GM12878 (cell line): ENCODE measurements at regions not wholly inside any gene's neighbourhood (a gene's known extent, or its start where the extent isn't known, plus 50 kb on each side); places are given as distances from the start of the nearest gene placed in this dataset.

Source experiments
- ATAC-seq: fragments of 200-7000 bp; cut with Tn5 transposase; 3 replicates; pipeline ENCODE4 v1.9.1; 2020; ENCODE audit warnings: mild to moderate bottlenecking, moderate library complexity
- BruUV-seq: library from RNA; stranded (reverse); fragments of 400-500 nt; replicated peaks from 2 replicates; lab custom pipeline; 2021; lab: Mats Ljungman, UMichigan
- CTCF ChIA-PET: fragments of 300-600 bp; sonication (Branson Sonifier 250); formaldehyde crosslinking; extraction: SDS; loops from one replicate; lab custom pipeline; 2021; ENCODE audit warnings: inconsistent platforms; lab: Yijun Ruan, JAX
- POLR2A ChIA-PET: fragments of 350-600 bp; formaldehyde crosslinking; extraction: SDS; loops from one replicate; lab custom pipeline; 2021; ENCODE audit warnings: inconsistent platforms; lab: Charles Lee
- RAD21 ChIA-PET: fragments of 300-600 bp; sonication (Branson Sonifier 250); formaldehyde crosslinking; loops from one replicate; lab custom pipeline; 2023; ENCODE audit warnings: antibody characterized with exemption; ENCODE audit not compliant: unreplicated experiment; lab: Charles Lee
- SMC1A ChIA-PET: fragments of 300-600 bp; sonication (Branson Sonifier 250); formaldehyde crosslinking; loops from one replicate; lab custom pipeline; 2023; ENCODE audit not compliant: unreplicated experiment, uncharacterized antibody; lab: Charles Lee
- DNase-seq: peaks from one replicate; pipeline ENCODE4 v3.0.0-alpha.2; 2011; ENCODE audit warnings: low read depth, low spot score
- FAIRE-seq: peaks from 3 replicates; lab custom pipeline; 2011; peaks lifted over from hg19 to GRCh38; lab: Jason Lieb, UNC
- H2AFZ ChIP-seq: 2 replicates; pipeline ENCODE4 v1.6.0; 2011; ENCODE audit warnings: low read depth, low read length, control low read depth; ENCODE audit not compliant: control insufficient read depth
- H3K27ac ChIP-seq: 2 replicates; pipeline ENCODE4 v1.5.1; 2011; ENCODE audit warnings: control low read depth; ENCODE audit not compliant: control insufficient read depth, insufficient read depth
- H3K27me3 ChIP-seq, 2 experiments: replicated peaks in 1 of 2; 2 replicates each; pipeline versions ENCODE4 v1.6.0 to v1.6.1; 2011; ENCODE audit warnings: low read length in 1 of 2; ENCODE audit not compliant: control insufficient read depth in 2 of 2, insufficient read depth in 2 of 2
- H3K36me3 ChIP-seq, 2 experiments: 2 replicates each; pipeline ENCODE4 v1.5.1; 2011; ENCODE audit warnings: low read length in 1 of 2; ENCODE audit not compliant: control insufficient read depth in 2 of 2, insufficient read depth in 2 of 2
- H3K4me1 ChIP-seq: 2 replicates; pipeline ENCODE4 v1.6.1; 2011; ENCODE audit warnings: mild to moderate bottlenecking, low read length, moderate library complexity, mixed read lengths; ENCODE audit not compliant: control insufficient read depth, insufficient read depth
- H3K4me2 ChIP-seq: 2 replicates; pipeline ENCODE4 v1.6.0; 2011; ENCODE audit warnings: control low read depth; ENCODE audit not compliant: control insufficient read depth, insufficient read depth
- H3K4me3 ChIP-seq: fragments of 200-600 bp; sonication (generic); 2 replicates; pipeline ENCODE4 v1.5.1; 2016
- H3K79me2 ChIP-seq: 2 replicates; pipeline ENCODE4 v1.6.0; 2011; ENCODE audit warnings: low read length; ENCODE audit not compliant: control insufficient read depth, insufficient read depth
- H3K9ac ChIP-seq: 2 replicates; pipeline ENCODE4 v1.8.0; 2011; ENCODE audit warnings: low read length, control low read depth, mixed read lengths; ENCODE audit not compliant: control insufficient read depth, insufficient read depth
- H3K9me3 ChIP-seq: replicated peaks from 3 replicates; pipeline ENCODE4 v1.5.1; 2011; ENCODE audit warnings: mild to moderate bottlenecking, low read length; ENCODE audit not compliant: control insufficient read depth, insufficient read depth
- H4K20me1 ChIP-seq: 2 replicates; pipeline ENCODE4 v1.6.0; 2011; ENCODE audit not compliant: control insufficient read depth, insufficient read depth
- BCL11A ChIP-seq: IDR thresholded peaks from 2 replicates; pipeline ENCODE4 v1.6.1; 2011; ENCODE audit warnings: low read depth, low read length
- BCLAF1 ChIP-seq: fragments of 450-650 bp; IDR thresholded peaks from 2 replicates; pipeline ENCODE4 v1.6.1; 2017; ENCODE audit warnings: antibody characterized with exemption, mild to moderate bottlenecking, moderate library complexity
- CBX5 ChIP-seq: sonication (generic); IDR thresholded peaks from 2 replicates; pipeline ENCODE4 v1.6.1; 2016; ENCODE audit warnings: low read depth, moderate library complexity, mild to moderate bottlenecking, inconsistent platforms
- CHD4 ChIP-seq: fragments of 200-600 bp; sonication (generic); IDR thresholded peaks from 2 replicates; pipeline ENCODE4 v1.6.1; 2016; ENCODE audit warnings: mild to moderate bottlenecking
- EED ChIP-seq: sonication (generic); IDR thresholded peaks from 2 replicates; pipeline ENCODE4 v1.6.1; 2016; ENCODE audit warnings: antibody characterized with exemption, low read depth
- IKZF2 ChIP-seq, 2 experiments: fragments of 450-650 bp; IDR thresholded peaks; 2 replicates each; pipeline ENCODE4 v1.6.1; 2017; ENCODE audit warnings: mild to moderate bottlenecking in 2 of 2, moderate library complexity in 2 of 2
- LARP7 ChIP-seq: fragments of 450-650 bp; IDR thresholded peaks from 2 replicates; pipeline ENCODE4 v1.6.1; 2017; ENCODE audit warnings: mild to moderate bottlenecking
- MLLT1 ChIP-seq: fragments of 450-650 bp; IDR thresholded peaks from 2 replicates; pipeline ENCODE4 v1.6.1; 2016; ENCODE audit warnings: mild to moderate bottlenecking
- NFIC ChIP-seq: IDR thresholded peaks from 2 replicates; pipeline ENCODE4 v1.6.1; 2012; ENCODE audit warnings: low read depth, mild to moderate bottlenecking, inconsistent platforms, low read length, moderate library complexity
- RFX5 ChIP-seq: IDR thresholded peaks from 2 replicates; pipeline ENCODE4 v1.6.1; 2011; ENCODE audit warnings: low read depth, low read length, improper control_type of control experiment
- SMC3 ChIP-seq: IDR thresholded peaks from 2 replicates; pipeline ENCODE4 v1.6.1; 2011; ENCODE audit warnings: low read length, improper control_type of control experiment, borderline replicate concordance
- SP1 ChIP-seq: IDR thresholded peaks from one replicate; pipeline ENCODE4 v1.6.1; 2011; ENCODE audit warnings: low read depth, low read length
- ZNF687 ChIP-seq: fragments of 450-650 bp; IDR thresholded peaks from 2 replicates; pipeline ENCODE4 v1.6.1; 2017; ENCODE audit warnings: mild to moderate bottlenecking, moderate library complexity
- WGBS: methylation state at CpG from one replicate; pipeline ENCODE4 v1.1.6; 2016; ENCODE audit warnings: low lambda C conversion rate; ENCODE audit not compliant: insufficient replicate concordance, insufficient coverage; ENCODE audit errors: missing lambda C conversion rate; 5-methylcytosine and 5-hydroxymethylcytosine counted together
- in situ Hi-C: fragments of 300-500 bp; cut with MboI; formaldehyde crosslinking; loops from 9 replicates; pipeline ENCODE4 v1.14.3; 2018; ENCODE audit warnings: mixed read lengths
- intact Hi-C: fragments of 100-400 bp; cut with micrococcal nuclease; formaldehyde crosslinking; loops from one replicate; pipeline ENCODE4 v1.14.2; 2022; ENCODE audit not compliant: unreplicated experiment

GRCh38 chr1:69058454-69058853 is 509.3 kb upstream of the LRRC7 start:
- BruUV-seq: no TSS peak
- Histone ChIP-seq H3K79me2 (no peaks in the 10 kb centered on the region), H4K20me1 (no peaks in the 10 kb centered on the region), H3K4me2 (no peak overlapping the region), H3K9me3 (no peaks in the 10 kb centered on the region), H3K36me3 (no peaks in the 10 kb centered on the region), H3K27me3 (no peaks in the 10 kb centered on the region), H3K4me3 (no peak overlapping the region), H2AFZ (no peak overlapping the region), H3K4me1 (no peaks in the 10 kb centered on the region), H3K9ac (no peak overlapping the region), H3K27ac (no peak overlapping the region)
- in situ Hi-C loops (no loop called here), intact Hi-C loops (no loop called here)
- ChIA-PET RAD21 (no interaction called here), POLR2A (no interaction called here), SMC1A (no interaction called here), CTCF (no interaction called here)
- ATAC-seq: no peak
- no peak for DNase-seq
- no peak for TF ChIP-seq MLLT1
- TF ChIP-seq RFX5: no peak
- TF ChIP-seq IKZF2 (IDR thresholded peaks at IDR 0.05): no peak
- no peak for TF ChIP-seq SMC3
- no peak for TF ChIP-seq CHD4
- TF ChIP-seq SP1: no peak
- TF ChIP-seq CBX5: no peak
- TF ChIP-seq NFIC: no peak
- TF ChIP-seq ZNF687: no peak
- no peak for TF ChIP-seq BCL11A
- TF ChIP-seq EED: no peak
- TF ChIP-seq LARP7: no peak
- TF ChIP-seq BCLAF1: no peak
- FAIRE-seq: no peak
- WGBS: 33% methylated on average over 3 of the region's 3 CpGs
